Gastroesophageal sphincter (tissue), 4 donors: ENCODE measurements at regions not wholly inside any gene's neighbourhood (a gene's known extent, or its start where the extent isn't known, plus 50 kb on each side); places are given as distances from the start of the nearest gene placed in this dataset.

ENCODE experiments used
- ATAC-seq: fragments of 150-250 bp; one replicate; pipeline ENCODE4 v1.9.1; 2016; ENCODE audit warnings: mild to moderate bottlenecking, moderate library complexity
- H3K27ac ChIP-seq, 4 donors: fragments of 200-600 bp; sonication (generic) in 3 of 4; 1 replicate in 3 of 4; 2 replicates in 1 of 4; pipeline ENCODE4 v1.5.1; 2016 to 2019
- H3K27me3 ChIP-seq: fragments of 200-600 bp; sonication (generic); one replicate; pipeline ENCODE4 v1.5.1; 2019
- H3K36me3 ChIP-seq, 2 donors: fragments of 200-600 bp; sonication (generic); one replicate each; pipeline ENCODE4 v1.5.1; 2019; ENCODE audit warnings: control low read depth in 1 of 2
- H3K4me1 ChIP-seq, 3 donors: fragments of 200-600 bp; sonication (generic); 1 replicate in 2 of 3; 2 replicates in 1 of 3; pipeline ENCODE4 v1.5.1; 2016 to 2019; ENCODE audit warnings: control low read depth in 2 of 3
- H3K4me3 ChIP-seq, 2 donors: fragments of 200-600 bp; sonication (generic); one replicate each; pipeline ENCODE4 v1.5.1; 2019; ENCODE audit warnings: mild to moderate bottlenecking in 1 of 2, moderate library complexity in 1 of 2
- H3K9me3 ChIP-seq, 3 donors: fragments of 200-600 bp; sonication (generic); one replicate each; pipeline ENCODE4 v1.5.1; 2017 to 2019; ENCODE audit warnings: control low read depth in 2 of 3
- CTCF ChIP-seq, 4 experiments: fragments of 200-600 bp in 2 of 4; fragments of 450-650 bp in 2 of 4; sonication (generic) in 1 of 4; IDR thresholded peaks; one replicate each; pipeline ENCODE4 v1.5.1; 2017 to 2019; ENCODE audit warnings: antibody characterized with exemption in 4 of 4, mild to moderate bottlenecking in 2 of 4, moderate library complexity in 2 of 4
- EP300 ChIP-seq: sonication (generic); formaldehyde crosslinking; IDR thresholded peaks from one replicate; pipeline ENCODE4 v1.6.1; 2017; ENCODE audit warnings: antibody characterized with exemption, mild to moderate bottlenecking
- POLR2A ChIP-seq, 2 donors: fragments of 450-650 bp; IDR thresholded peaks; one replicate each; pipeline ENCODE4 v1.6.1; 2017; ENCODE audit warnings: antibody characterized with exemption in 2 of 2, mild to moderate bottlenecking in 2 of 2, moderate library complexity in 1 of 2
- POLR2AphosphoS5 ChIP-seq: sonication (generic); formaldehyde crosslinking; IDR thresholded peaks from one replicate; pipeline ENCODE4 v1.6.1; 2017; ENCODE audit warnings: antibody characterized with exemption
- WGBS, 2 donors: methylation state at CpG; one replicate each; pipeline ENCODE4 v1.1.5; 2018; ENCODE audit warnings: low coverage in 1 of 2; 5-methylcytosine and 5-hydroxymethylcytosine counted together

GRCh38 chr20:21003902-21004301, 102.3 kb downstream of the LINC00237 start:
- 85% methylated on average over 2 of the region's 2 CpGs; no CpG with 5 or more reads in 1 of the 2 donors for WGBS, 2 donors
- H3K9me3 ChIP-seq: no peaks in the 10 kb centered on the region
- no peak for ATAC-seq

GRCh38 chr20:21002486-21002885, 103.7 kb downstream of the LINC00237 start:
- 71 to 79% methylated on average over 5 to 7 of the region's 8 CpGs for whole genome bisulfite sequencing, 2 donors
- TF ChIP-seq CTCF (IDR thresholded peaks at IDR 0.05) (no peak), POLR2AphosphoS5 (no peak), EP300 (no peak), POLR2A (IDR thresholded peaks at IDR 0.05) (no peak)
- Histone ChIP-seq H3K27me3 (no peaks in the 10 kb centered on the region), H3K9me3 (no peaks in the 10 kb centered on the region), H3K4me3 (no peak overlapping the region), H3K36me3 (no peaks in the 10 kb centered on the region), H3K4me1 (no peaks in the 10 kb centered on the region), H3K27ac (no peak overlapping the region)
- ATAC-seq: no peak

More at GRCh38 chr20:21003902-21004301, 102.3 kb downstream of the LINC00237 start:
- no peaks in the 10 kb centered on the region for H3K27me3 ChIP-seq
- no peak overlapping the region for H3K4me3 ChIP-seq
- H3K4me1 ChIP-seq: no peaks in the 10 kb centered on the region
- no peak overlapping the region for H3K27ac ChIP-seq
- H3K36me3 ChIP-seq: no peaks in the 10 kb centered on the region
- TF ChIP-seq POLR2AphosphoS5 (no peak), CTCF (IDR thresholded peaks at IDR 0.05) (no peak), POLR2A (IDR thresholded peaks at IDR 0.05) (no peak), EP300 (no peak)

GRCh38 chr20:20993372-20993771, 112.8 kb downstream of the LINC00237 start:
- 74 to 86% methylated on average over 9 to 12 of the region's 12 CpGs for WGBS, 2 donors
- Histone ChIP-seq H3K36me3 (no peaks in the 10 kb centered on the region), H3K27me3 (peaks cover 25% of the 10 kb centered on the region), H3K9me3 (no peaks in the 10 kb centered on the region), H3K27ac (no peak overlapping the region), H3K4me3 (no peak overlapping the region), H3K4me1 (no peaks in the 10 kb centered on the region)
- TF ChIP-seq POLR2AphosphoS5 (no peak), CTCF (IDR thresholded peaks at IDR 0.05) (no peak), EP300 (no peak), POLR2A (IDR thresholded peaks at IDR 0.05) (no peak)
- ATAC-seq: no peak

- Histone ChIP-seq H3K27me3 (peaks cover 25% of the 10 kb centered on the region), H3K4me1 (no peaks in the 10 kb centered on the region), H3K36me3 (no peaks in the 10 kb centered on the region), H3K9me3 (no peaks in the 10 kb centered on the region), H3K27ac (no peak overlapping the region), H3K4me3 (no peak overlapping the region)
- ATAC-seq: no peak
- no peak for TF ChIP-seq EP300
- TF ChIP-seq CTCF (IDR thresholded peaks at IDR 0.05): no peak
- no peak for TF ChIP-seq POLR2AphosphoS5
- no peak for TF ChIP-seq POLR2A (IDR thresholded peaks at IDR 0.05)
- WGBS, 2 donors: 79 to 81% methylated on average over 14 to 15 of the region's 15 CpGs
Observed at GRCh38 chr20:20992686-20993360, 113.3 kb downstream of the LINC00237 start.

GRCh38 chr20:20992277-20992676, 113.9 kb downstream of the LINC00237 start:
- WGBS, 2 donors: 89 to 92% methylated on average over 7 of the region's 7 CpGs

More at GRCh38 chr20:20992277-20992676, 113.9 kb downstream of the LINC00237 start:
- Histone ChIP-seq H3K27me3 (peaks cover 25% of the 10 kb centered on the region), H3K4me3 (no peak overlapping the region), H3K27ac (no peak overlapping the region), H3K9me3 (no peaks in the 10 kb centered on the region), H3K4me1 (no peaks in the 10 kb centered on the region), H3K36me3 (no peaks in the 10 kb centered on the region)
- no peak for ATAC-seq
- TF ChIP-seq EP300 (no peak), POLR2A (IDR thresholded peaks at IDR 0.05) (no peak), CTCF (IDR thresholded peaks at IDR 0.05) (no peak), POLR2AphosphoS5 (no peak)
